ENCODE measurements at regions not wholly inside any gene's neighbourhood (a gene's known extent, or its start where the extent isn't known, plus 50 kb on each side); places are given as distances from the start of the nearest gene placed in this dataset.
"Not testable (repeated sequence)": the region's sequence is repeated elsewhere in the genome, so short reads cannot be mapped to it uniquely, and the experiment has no call there.

DNA sequence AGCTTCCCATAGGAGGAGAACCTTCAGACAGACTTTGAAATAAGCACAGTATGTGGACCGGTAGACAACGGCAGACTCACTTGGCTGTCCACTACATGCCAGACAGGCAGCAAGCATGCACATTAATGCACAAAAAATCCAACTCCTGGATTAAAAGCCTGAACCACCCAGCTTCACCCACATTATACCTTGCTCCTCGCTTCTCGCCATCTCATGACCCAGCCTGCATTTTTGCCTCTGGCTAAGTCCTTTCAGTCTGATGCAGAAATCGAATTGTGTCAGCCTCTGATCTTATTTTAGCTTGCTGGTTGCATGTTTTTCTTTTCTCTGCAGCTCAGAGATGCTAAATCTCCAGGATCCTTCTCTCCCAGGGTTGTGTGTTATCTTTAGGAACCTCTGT lies 358.7 kb downstream of the RFC3 start:
- DNase-seq, result no peak

DNA sequence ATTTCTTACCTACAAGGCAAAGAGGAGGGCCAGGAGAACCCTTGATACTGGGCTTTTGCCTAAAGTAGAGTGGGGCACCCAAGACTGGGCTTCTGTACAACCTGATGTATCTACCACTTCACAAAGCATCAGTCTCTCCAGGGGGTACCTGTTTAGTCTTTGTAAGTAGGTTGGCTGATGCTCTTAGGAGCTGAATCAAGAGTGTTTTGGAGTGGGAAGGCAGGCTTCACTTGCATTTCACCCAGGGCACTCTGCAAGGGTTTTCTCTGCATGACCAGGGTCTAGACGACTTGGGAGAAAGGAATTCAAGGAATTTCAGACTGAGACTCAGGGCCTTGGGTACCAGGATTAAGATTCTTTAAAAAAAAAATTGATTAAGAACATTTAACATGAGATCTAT lies 361.5 kb downstream of the RFC3 start:
- no peak for DNase-seq

DNA sequence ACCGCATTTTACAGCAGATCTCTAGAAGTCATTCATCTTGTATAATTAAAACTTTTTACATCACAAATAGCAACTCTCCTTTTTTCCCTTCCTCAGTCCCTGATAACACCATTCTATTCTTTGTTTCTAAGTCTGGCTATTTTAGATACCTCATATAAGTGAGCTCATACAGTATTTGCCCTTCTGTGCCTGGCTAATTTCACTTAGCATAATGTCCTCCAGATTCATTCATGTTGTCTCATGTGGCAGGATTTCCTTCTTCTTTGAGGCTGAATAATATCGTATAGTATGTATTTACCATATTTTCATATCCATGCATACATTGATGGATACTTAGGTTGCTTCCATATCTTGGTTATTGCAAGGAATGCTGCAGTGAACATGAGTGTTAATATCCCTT lies 362.0 kb downstream of the RFC3 start:
- no peak for DNase-seq

DNA sequence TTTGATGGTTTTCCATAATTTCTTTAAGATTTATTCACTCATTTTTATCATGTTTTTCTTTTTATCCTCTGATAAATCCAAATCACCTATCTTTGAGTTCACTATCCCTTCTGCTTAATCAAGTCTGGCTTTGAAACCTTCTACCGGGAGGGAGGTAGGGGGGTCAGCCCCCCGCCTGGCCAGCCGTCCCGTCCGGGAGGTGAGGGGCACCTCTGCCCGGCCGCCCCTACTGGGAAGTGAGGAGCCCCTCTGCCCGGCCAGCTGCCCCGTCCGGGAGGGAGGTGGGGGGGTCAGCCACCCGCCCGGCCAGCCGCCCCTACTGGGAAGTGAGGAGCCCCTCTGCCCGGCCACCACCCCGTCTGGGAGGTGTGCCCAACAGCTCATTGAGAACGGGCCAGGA lies 363.3 kb downstream of the RFC3 start:
- DNase-seq, result not testable (repeated sequence)

- no peak for DNase-seq
Observed at GRCh38 chr13:34189946-34190345, 372.0 kb downstream of the RFC3 start.

- DNase-seq, result no peak
Observed at GRCh38 chr13:34201050-34201913, 383.3 kb downstream of the RFC3 start.

- DNase-seq, result no peak
Observed at GRCh38 chr13:34207334-34207733, 389.4 kb downstream of the RFC3 start.

DNA sequence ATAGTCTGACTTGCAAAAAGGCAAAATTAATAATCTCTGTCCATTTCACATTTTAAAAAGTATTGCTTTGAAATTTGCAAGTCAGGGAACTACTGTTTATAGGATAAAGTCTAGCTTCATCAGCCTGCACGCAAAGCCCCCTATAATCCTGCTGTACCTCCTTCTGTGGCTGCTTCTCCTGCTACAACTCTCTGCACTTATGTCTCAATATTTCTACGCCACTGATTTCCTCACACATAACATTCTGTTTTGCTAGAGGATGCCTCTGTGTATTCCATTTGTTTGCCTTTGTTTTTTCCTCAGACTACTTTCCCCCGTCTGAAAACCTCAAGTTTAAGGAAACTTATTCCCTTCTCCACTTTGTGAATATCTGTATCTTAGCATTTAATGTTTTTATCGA lies 389.9 kb downstream of the RFC3 start:
- peak in 1 of 2 experiments; percentile 25 for DNase-seq

DNA sequence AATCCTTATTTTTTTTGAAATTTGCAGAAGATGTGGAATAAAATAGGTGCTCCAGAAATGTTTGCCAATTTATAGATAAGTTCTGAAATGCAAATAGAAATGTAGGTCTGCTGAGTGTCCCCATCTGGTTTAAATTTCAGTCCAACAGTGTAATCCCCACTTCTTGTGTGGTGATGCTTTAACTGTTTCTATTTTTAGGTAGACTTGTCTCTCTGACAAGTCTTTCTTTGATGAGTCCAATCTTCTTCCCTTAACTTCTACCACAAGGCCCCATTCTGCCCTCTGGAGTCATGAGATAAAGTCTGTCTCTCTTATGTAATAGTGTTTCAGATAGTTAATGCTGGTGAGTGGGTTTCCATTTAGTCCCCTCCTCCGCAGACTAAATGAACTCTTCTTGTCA lies 390.4 kb downstream of the RFC3 start:
- DNase-seq, result peak in 1 of 2 experiments; percentile 42

DNA sequence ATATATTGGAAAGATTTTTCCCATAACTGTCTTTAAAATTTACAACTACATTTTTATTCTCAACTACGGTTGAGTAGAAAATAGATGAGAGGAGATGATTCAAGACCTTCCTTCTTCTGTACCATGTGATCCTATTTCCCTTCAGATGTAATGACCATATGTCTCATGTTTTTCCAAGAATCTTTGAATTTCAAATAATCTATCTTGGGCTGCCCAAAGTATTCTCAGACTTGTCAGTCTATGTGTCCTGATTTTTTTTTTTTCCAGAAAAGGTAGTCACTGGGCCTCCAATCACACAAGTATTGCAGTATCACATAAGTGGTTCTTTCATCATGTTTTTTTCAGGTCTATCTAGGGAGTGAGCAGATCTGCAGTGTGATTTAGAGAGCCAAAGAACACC lies 392.4 kb downstream of the RFC3 start:
- DNase-seq, result no peak

DNA sequence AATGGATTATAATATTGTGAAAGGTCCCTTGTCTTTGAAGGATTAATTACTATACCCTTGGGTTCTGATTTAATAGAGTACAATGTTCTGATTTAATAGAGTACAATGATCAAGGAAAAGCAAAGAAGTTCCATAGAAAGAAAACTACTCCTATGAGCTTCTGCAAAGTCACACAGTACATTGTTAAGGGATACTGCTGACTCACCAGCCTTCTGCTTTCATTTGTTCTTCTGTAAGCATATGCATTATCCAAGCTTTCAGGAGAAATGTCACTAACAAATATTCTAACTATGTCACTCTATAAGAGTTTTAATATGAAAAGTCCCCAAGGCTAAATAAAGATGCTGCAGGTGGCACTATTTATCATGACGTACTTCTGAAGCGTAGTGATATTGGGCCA lies 396.7 kb downstream of the RFC3 start:
- no peak for DNase-seq

GRCh38 chr13:34216256-34216655 lies 398.3 kb downstream of the RFC3 start:
- no peak for DNase-seq

DNA sequence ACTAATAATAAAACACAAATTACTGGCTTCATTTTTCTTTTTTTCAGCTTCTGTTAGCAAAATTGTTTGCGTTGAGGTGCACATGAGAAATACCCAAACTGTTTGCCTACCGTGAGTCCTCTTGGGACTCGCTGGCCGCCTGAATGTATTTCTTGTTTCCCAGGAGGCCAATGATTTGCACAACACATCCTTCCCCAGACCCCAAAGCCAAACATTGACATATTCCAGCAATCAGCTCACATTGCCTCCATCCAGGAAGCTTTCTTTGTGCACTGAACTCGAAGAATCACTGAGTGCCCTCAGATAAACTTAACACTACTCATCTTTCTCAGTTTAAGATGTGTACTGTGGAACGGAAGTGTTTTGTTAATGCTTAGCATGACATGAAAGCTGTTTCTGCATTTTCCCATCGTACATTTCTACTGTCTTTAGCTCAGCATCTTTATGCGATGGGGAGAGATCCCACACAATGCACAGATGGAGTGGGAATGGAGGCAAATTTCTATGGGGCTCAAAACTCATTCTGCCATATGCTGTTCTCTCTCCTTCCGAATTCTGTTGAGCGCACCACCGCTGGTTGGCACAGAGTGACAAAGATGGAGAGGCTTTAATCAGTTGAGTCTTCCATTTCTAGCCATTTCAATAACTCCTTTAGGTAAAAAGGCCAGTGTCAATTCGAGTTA lies 399.5 kb downstream of the RFC3 start:
- no peak for DNase-seq

GRCh38 chr13:34223984-34224383 lies 406.0 kb downstream of the RFC3 start:
- DNase-seq, result no peak

DNA sequence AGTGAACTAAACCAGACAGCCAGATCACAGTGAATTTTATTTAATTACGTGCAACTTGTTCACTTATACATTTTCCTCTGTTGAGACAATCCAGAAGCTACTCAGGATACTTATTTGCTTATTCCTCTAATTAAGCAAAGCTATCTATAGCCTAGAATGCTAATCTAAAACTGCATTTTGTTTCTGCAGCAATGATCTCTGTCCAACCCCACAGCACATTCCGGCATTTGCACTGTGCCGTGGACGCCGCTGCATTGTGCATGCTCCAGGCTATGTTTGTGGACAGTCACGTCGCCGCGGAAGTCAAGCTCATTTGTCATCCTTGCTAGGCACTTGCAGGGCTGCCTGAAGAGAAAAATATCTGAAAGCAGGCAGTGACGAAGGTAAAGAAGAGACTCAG lies 406.9 kb downstream of the RFC3 start:
- no peak for DNase-seq

DNA sequence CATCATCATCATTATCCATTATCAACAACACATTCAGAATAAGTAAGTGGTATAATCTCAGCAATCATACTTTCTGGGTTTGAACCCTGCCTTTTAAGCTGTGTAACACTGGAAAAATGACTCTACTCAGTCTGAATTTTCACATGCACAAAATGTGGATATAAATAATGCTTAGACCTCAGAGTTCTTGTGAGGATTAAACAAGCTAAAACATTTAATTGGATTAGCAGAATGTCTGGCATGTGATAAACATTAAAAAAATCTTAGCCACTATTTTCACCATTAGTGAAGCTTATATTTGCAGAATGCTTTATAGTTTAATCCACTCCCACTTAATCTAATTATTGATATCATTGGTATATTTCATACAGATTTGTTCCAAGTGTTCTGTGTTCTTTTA lies 412.3 kb downstream of the RFC3 start:
- DNase-seq, result peak in 1 of 2 experiments; percentile 16

DNA sequence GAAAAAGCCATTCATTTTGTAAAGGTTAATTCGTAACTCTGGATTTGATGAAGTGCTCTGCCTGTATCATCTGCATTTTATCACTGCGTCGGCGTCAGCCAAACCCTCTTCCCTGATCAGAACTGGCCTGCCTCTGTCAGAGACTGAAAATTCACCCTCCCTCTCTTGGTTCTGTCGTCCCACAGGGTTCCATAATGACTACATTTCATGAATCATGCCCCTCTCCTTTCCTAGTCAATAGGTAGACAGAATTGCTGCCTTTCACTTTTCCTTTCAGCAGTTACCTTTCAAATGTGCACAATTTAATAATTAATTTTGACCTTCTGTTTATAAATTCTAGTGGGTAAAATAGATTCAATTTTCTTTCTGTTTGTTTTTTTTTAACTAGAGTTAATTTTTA lies 423.4 kb downstream of the RFC3 start:
- DNase-seq, result no peak

GRCh38 chr13:34243403-34243802 lies 425.5 kb downstream of the RFC3 start:
- no peak for DNase-seq

DNA sequence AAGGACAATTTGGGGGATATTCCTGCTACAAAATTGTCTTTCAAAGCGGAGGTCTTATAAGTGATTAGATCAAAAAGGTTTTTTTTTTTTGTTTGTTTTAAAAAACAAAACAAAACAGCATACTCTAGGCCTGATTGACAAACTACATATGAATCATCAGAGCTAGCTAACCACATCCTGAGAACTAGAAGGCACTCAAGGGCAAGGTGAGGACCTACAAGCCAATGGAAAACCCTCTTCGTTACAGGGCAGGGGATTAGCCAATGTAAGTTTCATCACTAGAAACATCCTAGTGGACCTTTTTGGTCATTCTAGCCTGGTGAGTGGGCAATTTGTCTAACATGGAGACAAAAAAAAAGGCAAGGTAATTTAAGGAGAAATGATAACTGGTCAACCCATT lies 428.6 kb downstream of the RFC3 start:
- no peak for DNase-seq

- peak in 1 of 2 experiments; percentile 10 for DNase-seq
Observed at GRCh38 chr13:34247596-34247995, 429.6 kb downstream of the RFC3 start.

DNA sequence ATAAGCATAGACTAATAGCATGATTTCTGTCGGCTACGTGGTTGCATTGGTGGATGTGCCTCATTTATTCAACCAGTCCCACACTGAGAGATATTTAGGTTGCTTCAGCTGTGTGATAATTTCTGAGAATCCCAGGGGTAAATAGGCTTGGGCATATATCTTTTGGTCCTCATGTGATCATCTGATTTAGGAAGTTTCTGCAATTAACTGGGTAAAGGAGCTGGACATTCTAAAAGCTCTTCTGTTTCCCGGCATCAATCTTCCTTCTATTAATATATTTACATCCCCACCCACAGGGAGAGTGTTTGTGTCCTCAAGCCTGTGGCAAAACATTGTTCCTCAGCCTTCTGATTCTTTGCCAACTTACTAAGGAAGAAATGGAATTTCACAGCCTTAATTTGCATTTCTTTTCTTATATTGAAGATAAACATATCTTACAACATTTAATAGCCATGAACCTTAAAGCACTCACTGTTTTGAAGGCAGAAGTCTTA lies 431.6 kb downstream of the RFC3 start:
- DNase-seq, result no peak

GRCh38 chr13:34250151-34250670 lies 432.3 kb downstream of the RFC3 start:
- no peak for DNase-seq

GRCh38 chr13:34254366-34254765 lies 436.4 kb downstream of the RFC3 start:
- DNase-seq, result no peak

- DNase-seq, result no peak
Observed at GRCh38 chr13:34255711-34256110, 437.8 kb downstream of the RFC3 start.
